CD4-positive, alpha-beta T cell treated with Interleukin-17A for 4 hours (primary cell): ENCODE measurements at regions not wholly inside any gene's neighbourhood (a gene's known extent, or its start where the extent isn't known, plus 50 kb on each side); places are given as distances from the start of the nearest gene placed in this dataset.

ENCODE experiments used
- DNase-seq: peaks from one replicate; pipeline ENCODE4 v3.0.0-alpha.2; 2020; ENCODE audit warnings: mixed read lengths

DNA sequence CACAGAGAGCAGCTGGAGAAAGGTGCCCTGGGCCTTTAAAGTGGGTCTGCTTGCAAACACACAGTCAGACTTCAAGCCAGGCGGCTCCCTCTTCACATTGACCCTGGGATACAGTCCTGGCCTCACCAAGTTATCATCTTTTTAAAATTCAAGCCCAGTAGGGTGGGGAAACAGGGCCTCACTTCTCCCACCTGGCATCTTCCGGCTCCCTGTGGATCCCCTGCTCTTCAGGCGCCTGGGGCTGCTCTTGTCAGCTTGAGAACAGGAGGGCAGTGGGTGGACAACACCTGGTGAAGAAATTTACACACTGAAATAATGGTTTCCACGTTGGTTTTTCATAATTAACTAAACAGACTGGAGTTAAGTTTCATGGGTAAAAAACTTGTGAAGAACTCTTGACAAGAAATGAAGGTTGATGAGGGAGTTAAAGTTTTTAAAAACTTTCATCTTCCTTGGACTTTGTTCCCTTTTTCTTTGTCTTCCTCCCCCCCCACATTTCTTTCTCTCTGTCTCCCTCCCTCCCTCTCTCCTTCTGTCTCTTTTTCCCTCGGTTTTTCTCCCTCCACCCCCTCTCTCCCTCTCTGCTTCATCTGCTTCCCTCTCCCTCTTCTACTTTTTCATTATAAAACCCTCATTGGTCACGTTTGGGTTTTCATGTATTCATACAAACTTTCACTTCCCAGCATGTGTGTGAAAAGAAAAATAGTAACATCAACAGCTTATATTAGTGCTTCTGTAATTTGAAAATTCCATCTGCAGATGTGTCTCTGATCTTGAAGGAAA lies 219.6 kb downstream of the DMRT2 start:
- no peak for DNase-seq

- no peak for DNase-seq
Measured at GRCh38 chr9:1271367-1271766, 221.2 kb downstream of the DMRT2 start.

- no peak for DNase-seq
Measured at GRCh38 chr9:1271786-1272185, 221.6 kb downstream of the DMRT2 start.

GRCh38 chr9:1272488-1272887 lies 222.3 kb downstream of the DMRT2 start:
- no peak for DNase-seq

DNA sequence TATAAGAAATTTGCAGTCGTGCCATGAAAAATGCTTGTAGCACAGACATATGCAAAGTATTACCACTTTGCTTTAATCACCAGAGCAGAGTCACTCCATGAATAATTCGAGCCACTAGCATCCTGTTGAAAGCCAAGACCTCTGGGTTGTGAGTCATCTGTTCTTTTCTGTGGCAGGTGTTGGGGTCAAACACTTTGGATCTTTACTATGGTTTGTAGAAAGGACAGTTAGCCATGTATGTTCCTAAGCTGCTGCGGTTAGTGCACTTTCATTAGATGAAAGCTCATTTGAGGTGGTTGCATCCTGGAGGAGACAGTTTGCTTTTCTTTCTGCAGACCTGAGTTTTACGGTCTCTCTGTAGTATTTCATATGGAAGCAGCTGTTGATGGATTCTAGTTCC lies 223.7 kb downstream of the DMRT2 start:
- DNase-seq, result no peak

DNA sequence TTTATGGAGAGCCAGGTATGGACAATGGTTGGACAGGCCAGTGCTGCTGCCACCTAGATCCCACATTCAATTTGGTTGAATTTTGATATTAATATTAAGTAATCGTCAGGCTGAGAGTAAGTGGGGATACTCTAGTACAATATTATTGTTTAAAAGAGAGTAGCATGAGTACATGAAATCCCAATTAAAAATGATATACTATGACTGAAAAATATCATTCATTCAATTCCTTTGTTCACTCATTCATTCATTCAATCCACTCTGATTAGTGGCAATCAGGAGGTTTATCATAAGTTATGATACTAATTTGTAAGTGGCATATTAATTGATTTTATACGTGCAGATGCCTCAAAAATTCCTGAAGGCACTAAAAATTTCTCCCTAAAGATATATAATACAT lies 224.2 kb downstream of the DMRT2 start:
- DNase-seq, result no peak

DNA sequence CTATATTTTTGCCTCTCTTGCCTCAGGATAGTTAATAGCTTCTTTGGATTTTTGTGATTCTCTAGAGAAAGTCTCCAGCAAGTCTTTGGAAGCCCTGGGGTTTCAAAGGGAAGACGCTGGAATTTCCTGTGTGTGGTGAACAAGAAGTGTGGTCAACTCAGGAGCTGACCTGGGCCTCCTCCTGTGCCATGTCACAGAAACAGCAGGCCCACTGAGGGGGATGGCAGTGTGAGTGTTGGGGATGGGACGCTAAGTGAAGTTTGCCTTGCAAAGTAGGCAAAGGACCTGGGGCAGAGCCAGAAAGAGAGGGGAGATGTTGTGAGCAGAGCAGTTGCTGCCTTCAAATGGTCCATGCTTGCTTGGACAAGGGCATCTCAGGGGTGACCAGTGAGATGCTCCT lies 226.3 kb downstream of the DMRT2 start:
- no peak for DNase-seq

GRCh38 chr9:1284727-1285126 lies 234.6 kb downstream of the DMRT2 start:
- no peak for DNase-seq

DNA sequence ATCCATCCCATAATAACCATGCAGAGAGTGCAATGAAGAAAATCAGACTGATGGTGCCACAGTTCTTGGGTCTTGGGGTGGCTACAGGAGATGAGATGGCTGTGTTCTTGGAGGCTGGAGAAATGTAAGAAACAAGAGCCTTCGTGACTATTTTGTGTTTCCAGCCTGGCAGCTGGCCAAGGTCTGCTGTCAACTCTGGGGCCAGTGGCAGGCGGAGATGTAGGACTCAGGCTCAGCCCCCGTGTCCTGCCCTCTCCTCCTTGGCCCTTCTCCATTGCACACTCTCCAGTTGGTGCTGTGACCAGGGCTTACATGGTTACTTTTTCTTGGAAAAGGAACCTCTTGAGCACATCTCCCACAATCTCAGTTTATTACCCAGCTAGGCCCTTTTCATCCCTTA lies 235.4 kb downstream of the DMRT2 start:
- no peak for DNase-seq

- DNase-seq, result no peak
Measured at GRCh38 chr9:1292384-1292783, 242.2 kb downstream of the DMRT2 start.

GRCh38 chr9:1294641-1295258 lies 244.6 kb downstream of the DMRT2 start:
- DNase-seq, result no peak

DNA sequence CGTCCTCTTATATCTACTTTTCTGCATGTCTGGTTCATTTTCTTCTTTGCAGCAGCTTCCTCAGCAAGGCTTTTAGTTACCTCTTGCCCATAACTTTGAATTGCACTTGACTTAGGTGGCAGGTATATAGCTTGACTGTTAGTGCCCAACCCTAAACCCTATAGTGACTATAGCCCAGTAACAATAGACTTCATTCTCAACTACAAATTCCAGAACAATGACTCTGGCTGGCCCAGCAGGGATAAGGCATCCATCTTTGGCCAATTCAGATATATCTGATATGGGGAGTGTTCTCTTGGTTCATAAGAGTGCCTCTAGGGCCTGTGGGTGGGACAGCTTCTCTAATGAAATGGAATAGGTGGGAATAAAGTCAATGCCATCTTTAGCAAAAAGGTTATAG lies 246.2 kb downstream of the DMRT2 start:
- no peak for DNase-seq

- DNase-seq, result no peak
Measured at GRCh38 chr9:1298046-1298445, 247.9 kb downstream of the DMRT2 start.

GRCh38 chr9:1300941-1301340 lies 250.8 kb downstream of the DMRT2 start:
- no peak for DNase-seq

DNA sequence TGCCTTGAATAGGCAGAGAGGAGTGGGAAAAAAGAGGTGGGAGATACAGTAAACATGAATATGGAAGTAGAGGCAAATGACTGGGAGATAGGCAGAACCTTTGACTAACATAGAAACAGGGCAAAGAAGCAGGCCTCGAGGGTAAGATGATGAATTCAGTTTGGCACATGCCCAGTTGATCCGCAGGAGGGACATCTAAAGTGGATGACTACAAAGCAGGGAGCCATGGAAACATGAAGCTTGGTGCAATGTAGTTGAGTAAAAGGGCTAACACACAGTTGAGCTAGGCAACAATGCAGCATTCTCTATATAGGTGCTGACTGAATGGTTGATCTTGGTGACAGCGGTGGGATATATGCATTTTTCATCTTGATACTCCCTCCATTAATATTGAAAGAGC lies 253.8 kb downstream of the DMRT2 start:
- no peak for DNase-seq

GRCh38 chr9:1311462-1312042 lies 261.4 kb downstream of the DMRT2 start:
- DNase-seq, result no peak

DNA sequence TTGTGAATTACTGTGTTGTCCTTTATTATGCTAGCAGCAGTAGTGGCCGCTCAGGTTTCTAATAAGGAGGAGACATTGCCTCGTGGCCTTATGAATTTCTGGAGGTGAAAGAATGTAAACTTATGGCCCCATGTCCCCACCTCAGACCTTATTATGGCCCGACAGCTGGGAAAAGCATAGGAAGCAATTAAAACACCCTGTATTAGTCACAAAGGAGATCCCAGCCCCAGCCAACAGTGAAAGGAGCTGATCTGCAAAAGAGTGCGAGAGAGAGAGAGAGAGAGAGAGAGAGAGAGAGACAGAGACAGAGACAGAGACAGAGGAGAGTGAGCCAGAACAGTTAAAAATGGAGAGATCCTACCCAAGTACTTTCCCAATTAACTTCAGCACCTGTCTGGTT lies 269.3 kb downstream of the DMRT2 start:
- no peak for DNase-seq

DNA sequence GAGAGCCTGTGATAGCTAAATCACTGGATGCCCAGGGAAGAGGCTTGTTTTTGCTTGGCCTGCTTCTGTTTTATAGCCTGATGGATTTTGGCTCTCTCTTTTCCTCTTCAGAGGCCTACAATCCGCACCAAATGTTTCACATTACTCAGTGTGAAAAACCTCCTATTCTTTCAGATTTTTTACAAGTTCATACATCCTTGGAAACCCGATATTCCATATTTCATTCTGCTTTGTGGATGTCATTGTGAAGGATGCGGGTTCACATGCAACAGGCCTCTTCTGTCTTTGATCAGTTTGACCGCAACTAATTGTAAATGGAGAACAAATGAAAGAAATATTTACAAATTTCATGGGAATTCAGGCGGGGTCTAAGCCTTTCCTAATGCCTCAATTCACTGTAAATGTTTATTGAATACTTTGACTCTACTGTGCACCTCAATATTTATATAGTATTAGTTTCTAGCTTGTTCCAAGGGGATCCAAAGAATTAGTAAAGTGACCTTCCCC lies 269.9 kb downstream of the DMRT2 start:
- no peak for DNase-seq

DNA sequence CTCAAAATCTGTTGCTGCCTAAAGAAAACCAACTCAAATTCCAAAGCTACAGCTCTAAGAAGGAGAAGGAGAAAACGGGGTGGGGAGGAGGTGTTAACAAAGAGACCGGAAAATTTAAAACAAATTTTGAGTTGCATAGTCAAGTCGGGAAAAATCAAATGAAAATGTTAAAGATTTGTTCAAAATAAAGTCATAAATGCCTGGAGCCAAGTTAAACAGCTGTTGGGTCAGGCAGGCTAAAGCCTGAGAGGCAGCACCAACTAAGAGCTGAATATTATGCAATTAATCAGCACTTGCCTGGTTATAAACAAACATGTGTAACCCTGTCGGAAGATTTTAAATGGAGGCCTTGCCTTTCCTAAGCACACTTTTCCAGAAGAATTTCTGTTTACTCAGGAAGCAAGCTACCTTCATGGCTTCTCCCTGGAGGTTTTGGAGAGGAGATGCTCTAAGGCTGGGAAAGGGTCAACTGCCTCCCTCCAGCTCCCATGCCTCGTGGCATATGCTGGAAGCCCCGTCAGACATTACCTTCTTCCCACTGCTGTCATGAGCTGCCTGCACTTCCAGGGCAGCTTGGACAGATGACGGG lies 270.5 kb downstream of the DMRT2 start:
- DNase-seq, result no peak

DNA sequence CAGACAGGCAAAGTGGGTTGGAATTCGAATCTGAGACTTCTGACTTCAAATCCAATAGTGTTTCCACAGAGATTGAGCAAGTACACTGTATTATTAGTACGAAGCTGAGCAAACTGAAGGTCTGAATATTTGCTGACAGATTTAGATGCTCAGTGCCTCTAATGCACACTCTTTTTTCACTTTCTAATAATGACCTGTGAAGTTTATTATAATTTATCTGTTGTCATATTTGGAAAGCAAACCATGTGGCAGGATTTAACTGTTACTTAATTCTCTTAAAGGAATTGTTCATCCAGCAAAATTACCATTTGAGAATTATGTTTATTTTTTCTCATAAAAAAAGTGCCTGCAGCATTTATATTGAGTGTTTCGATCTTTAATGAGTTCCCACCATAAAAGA lies 277.3 kb downstream of the DMRT2 start:
- no peak for DNase-seq

DNA sequence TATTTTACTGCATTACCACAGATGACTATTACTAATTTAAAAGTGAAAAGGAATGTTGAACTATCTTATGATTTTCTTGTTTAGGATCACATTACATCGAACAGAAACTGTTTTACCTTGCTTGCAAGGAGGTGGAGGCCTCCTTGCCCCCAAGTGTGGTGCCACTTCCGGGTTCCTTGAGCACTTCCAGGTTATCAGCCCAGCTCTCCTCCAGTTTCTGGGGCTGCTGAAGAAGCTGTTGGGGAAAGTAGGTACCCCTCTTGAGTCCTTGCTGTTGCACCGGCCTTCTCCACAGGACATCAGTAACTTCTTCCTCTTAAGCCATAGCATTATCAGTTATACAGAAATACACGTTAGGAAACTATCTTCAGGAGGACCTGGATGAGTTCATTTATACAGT lies 278.2 kb downstream of the DMRT2 start:
- no peak for DNase-seq

DNA sequence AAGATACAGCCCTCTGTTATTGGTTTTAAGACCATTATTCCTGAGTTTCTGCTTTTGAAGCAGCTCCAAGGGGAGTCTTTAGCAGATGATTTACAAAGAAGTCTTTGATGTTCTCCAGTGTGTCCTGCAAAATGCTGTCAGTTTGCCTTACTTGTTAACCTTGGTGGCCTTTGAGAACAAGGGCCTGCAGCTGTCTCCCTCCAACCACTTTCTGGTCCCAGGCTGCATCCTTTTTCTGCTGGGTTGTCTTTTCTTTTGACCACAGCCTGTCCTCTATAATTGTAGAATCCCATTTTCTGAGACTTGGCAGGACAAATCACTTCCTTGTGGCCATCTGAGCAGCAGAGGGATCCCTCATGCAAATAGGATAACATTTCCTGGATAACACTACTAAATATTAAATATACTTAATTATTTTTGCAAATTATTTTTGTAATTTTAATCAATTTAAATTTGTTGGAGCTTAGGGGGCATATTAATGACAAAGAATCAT lies 281.4 kb downstream of the DMRT2 start:
- no peak for DNase-seq

GRCh38 chr9:1332156-1332555 lies 282.0 kb downstream of the DMRT2 start:
- DNase-seq, result no peak

DNA sequence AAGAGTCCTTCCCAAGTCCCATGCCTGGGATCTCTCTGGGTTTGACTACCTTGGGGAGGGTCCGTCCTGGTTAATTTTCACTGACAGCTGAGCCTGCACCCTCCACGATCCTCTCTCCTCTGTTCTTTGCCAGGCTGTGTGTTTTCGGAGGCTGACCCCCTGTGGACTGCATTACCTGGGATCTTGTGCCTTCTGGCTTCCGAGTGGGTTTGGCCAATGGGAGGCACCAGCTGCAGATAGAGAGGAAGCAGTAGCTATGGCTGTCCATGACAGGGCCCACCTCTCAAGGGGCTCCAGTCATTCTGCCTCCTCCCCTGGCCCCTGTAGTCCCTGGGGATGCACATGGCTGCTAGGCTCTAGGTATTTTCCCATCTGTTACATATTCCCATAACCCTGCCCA lies 285.0 kb downstream of the DMRT2 start:
- DNase-seq, result no peak
